ENCODE measurements at regions not wholly inside any gene's neighbourhood (a gene's known extent, or its start where the extent isn't known, plus 50 kb on each side); places are given as distances from the start of the nearest gene placed in this dataset.

- H3K4me1 Mint-ChIP-seq, result no peaks in the 10 kb centered on the region
- no peaks in the 10 kb centered on the region for H4K20me1 ChIP-seq (replicated peaks; ENCODE audit: insufficient read depth)
- H3K9me3 Mint-ChIP-seq, result peaks cover 32% of the 10 kb centered on the region
- no peak overlapping the region for H3K27ac ChIP-seq (ENCODE audit: low read depth)
- no peak for TF ChIP-seq CREB1 (CRISPR knock-in tag; IDR thresholded peaks at IDR 0.05; ENCODE audit: low read depth)
- TF ChIP-seq POLR2AphosphoS5 (IDR thresholded peaks at IDR 0.05; ENCODE audit: low read depth), result no peak
- TF ChIP-seq ETS1 (IDR thresholded peaks at IDR 0.05), result no peak
- no peak for TF ChIP-seq CTCF (conservative IDR thresholded peaks at IDR 0.05; ENCODE audit: low read depth in 2 of 2)
- TF ChIP-seq STAT1 (IDR thresholded peaks at IDR 0.05; ENCODE audit: unreplicated experiment), result no peak
- no peak for TF ChIP-seq NANOG (IDR thresholded peaks at IDR 0.05; ENCODE audit: borderline replicate concordance)
- TF ChIP-seq EZH2 (IDR thresholded peaks at IDR 0.05; ENCODE audit: low read depth, unreplicated experiment), result no peak
- TF ChIP-seq ZNF331 (CRISPR knock-in tag; IDR thresholded peaks at IDR 0.05; ENCODE audit: low read depth), result no peak
- TF ChIP-seq JUNB (IDR thresholded peaks at IDR 0.05; ENCODE audit: unreplicated experiment), result no peak
- no peak for TF ChIP-seq ZNF462 (CRISPR knock-in tag; IDR thresholded peaks at IDR 0.05)
- no peak for TF ChIP-seq REST (IDR thresholded peaks at IDR 0.05; ENCODE audit: unreplicated experiment)
- TF ChIP-seq EZH2phosphoT487 (IDR thresholded peaks at IDR 0.05; ENCODE audit: unreplicated experiment), result no peak
- no peak for TF ChIP-seq ZNF114 (CRISPR knock-in tag; IDR thresholded peaks at IDR 0.05)
- H3K27me3 ChIP-seq (ENCODE audit: insufficient read depth), result no peaks in the 10 kb centered on the region
- no peaks in the 10 kb centered on the region for H3K9me2 ChIP-seq (ENCODE audit: insufficient read depth)
- no peak overlapping the region for H3K4me2 ChIP-seq
- no peak overlapping the region for H3K4me3 Mint-ChIP-seq
- ATAC-seq, result no peak
- peaks cover 15% of the 10 kb centered on the region; the same call in 2 of the 3 replicates for H3K36me3 Mint-ChIP-seq (ENCODE audit: low read depth)
- no peak overlapping the region for H2AFZ ChIP-seq
- H3K4me1 ChIP-seq (ENCODE audit: insufficient read depth), result no peaks in the 10 kb centered on the region
- peaks cover 5% of the 10 kb centered on the region for H3K27me3 Mint-ChIP-seq (ENCODE audit: insufficient read depth, low read depth, poor library complexity)
- DNase-seq (ENCODE audit: low spot score), result no peak
- H3K4me3 ChIP-seq, result no peak overlapping the region
- no peak overlapping the region for H3K27ac Mint-ChIP-seq
- H3K36me3 ChIP-seq (ENCODE audit: insufficient read depth), result peaks cover 4% of the 10 kb centered on the region; the same call in 1 of the 2 replicates
- no peaks in the 10 kb centered on the region for H3K79me2 ChIP-seq (replicated peaks; ENCODE audit: insufficient read depth)
- H3F3A ChIP-seq (replicated peaks; ENCODE audit: low read depth), result no peaks in the 10 kb centered on the region
Measured at GRCh38 chr10:65030263-65030662, 1509.1 kb downstream of the REEP3 start.
